ENCODE measurements at regions not wholly inside any gene's neighbourhood (a gene's known extent, or its start where the extent isn't known, plus 50 kb on each side); places are given as distances from the start of the nearest gene placed in this dataset.

GRCh38 chr18:8503248-8503647 is 106.0 kb upstream of the RAB12 start:
- H3K36me3 ChIP-seq (ENCODE audit: control insufficient read depth, insufficient read depth, low read length), result no peaks in the 10 kb centered on the region
- DNase-seq (ENCODE audit: low read depth, low spot score) (no peak), ATAC-seq (no peak)
- no TSS peak for BruUV-seq (replicated peaks)
- POLR2A ChIA-PET, result no interaction called here
- no peaks in the 10 kb centered on the region for H3K4me1 ChIP-seq (ENCODE audit: control insufficient read depth, insufficient read depth, low read length)
- CTCF ChIA-PET, result no interaction called here
- H3K4me3 ChIP-seq (ENCODE audit: low read depth in 2 of 2, low read length in 2 of 2), result no peak overlapping the region
- intact Hi-C loops (cut with micrococcal nuclease; ENCODE audit: unreplicated experiment), result no loop called here
- H3K27me3 ChIP-seq (ENCODE audit: control insufficient read depth, insufficient read depth, low read length), result no peaks in the 10 kb centered on the region; the same call in 1 of the 2 replicates
- H3K9me3 ChIP-seq (ENCODE audit: control insufficient read depth, insufficient read depth, low read depth, low read length), result no peaks in the 10 kb centered on the region
- TF ChIP-seq POLR2AphosphoS5 (IDR thresholded peaks at IDR 0.05; ENCODE audit: low read depth, low read length) (no peak), CTCF (IDR thresholded peaks at IDR 0.05) (no peak), SIN3A (IDR thresholded peaks at IDR 0.05; ENCODE audit: borderline replicate concordance, insufficient read depth, low read depth, low read length) (no peak), REST (IDR thresholded peaks at IDR 0.05; ENCODE audit: insufficient read depth in 1 of 2, low read depth in 2 of 2, low read length in 1 of 2) (no peak), TCF7L2 (IDR thresholded peaks at IDR 0.05; ENCODE audit: low read depth, low read length) (no peak)
- H3K27ac ChIP-seq (ENCODE audit: low read length), result no peak overlapping the region
- in situ Hi-C loops (cut with HindIII; ENCODE audit: low pct_unique_long_range_greater_than_20kb, low sequenced_read_pairs), result no loop called here

GRCh38 chr18:8504424-8504823 is 104.8 kb upstream of the RAB12 start:
- Histone ChIP-seq H3K27me3 (ENCODE audit: control insufficient read depth, insufficient read depth, low read length) (no peaks in the 10 kb centered on the region; the same call in 1 of the 2 replicates), H3K36me3 (ENCODE audit: control insufficient read depth, insufficient read depth, low read length) (no peaks in the 10 kb centered on the region), H3K4me3 (ENCODE audit: low read depth in 2 of 2, low read length in 2 of 2) (no peak overlapping the region), H3K4me1 (ENCODE audit: control insufficient read depth, insufficient read depth, low read length) (no peaks in the 10 kb centered on the region), H3K9me3 (ENCODE audit: control insufficient read depth, insufficient read depth, low read depth, low read length) (no peaks in the 10 kb centered on the region), H3K27ac (ENCODE audit: low read length) (no peak overlapping the region)
- TF ChIP-seq POLR2AphosphoS5 (IDR thresholded peaks at IDR 0.05; ENCODE audit: low read depth, low read length) (no peak), SIN3A (IDR thresholded peaks at IDR 0.05; ENCODE audit: borderline replicate concordance, insufficient read depth, low read depth, low read length) (no peak), REST (IDR thresholded peaks at IDR 0.05; ENCODE audit: insufficient read depth in 1 of 2, low read depth in 2 of 2, low read length in 1 of 2) (no peak), TCF7L2 (IDR thresholded peaks at IDR 0.05; ENCODE audit: low read depth, low read length) (no peak), CTCF (IDR thresholded peaks at IDR 0.05) (no peak)
- in situ Hi-C loops (cut with HindIII; ENCODE audit: low pct_unique_long_range_greater_than_20kb, low sequenced_read_pairs) (no loop called here), intact Hi-C loops (cut with micrococcal nuclease; ENCODE audit: unreplicated experiment) (no loop called here)
- no TSS peak for BruUV-seq (replicated peaks)
- DNase-seq (ENCODE audit: low read depth, low spot score) (no peak), ATAC-seq (no peak)
- POLR2A ChIA-PET, result no interaction called here
- CTCF ChIA-PET, result no interaction called here
